ENCODE measurements at regions not wholly inside any gene's neighbourhood (a gene's known extent, or its start where the extent isn't known, plus 50 kb on each side); places are given as distances from the start of the nearest gene placed in this dataset.

DNA sequence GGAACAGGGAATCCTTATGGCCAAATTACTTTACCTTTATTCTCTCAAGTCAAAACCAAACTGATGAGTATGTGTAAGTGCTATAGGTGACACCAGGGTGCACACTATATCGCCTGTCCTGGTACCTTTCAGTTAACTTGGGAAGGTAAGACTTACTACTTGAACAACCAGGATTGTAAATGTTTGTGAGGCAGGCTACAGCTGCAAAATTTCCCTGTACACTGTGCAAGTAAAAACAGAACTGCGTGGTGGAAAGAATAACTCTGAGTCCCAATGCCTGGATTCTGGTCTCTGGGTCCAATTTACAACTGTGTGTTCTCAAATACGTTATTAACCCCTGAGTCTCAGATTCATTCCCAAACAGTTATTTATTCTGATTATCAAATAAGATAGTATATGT is 73.5 kb downstream of the TENT5C start:
- no peak for TF ChIP-seq CTCF (conservative IDR thresholded peaks at IDR 0.05 in 1 of 2, IDR thresholded peaks at IDR 0.05 in 1 of 2; ENCODE audit: low read depth in 1 of 2, low read length in 2 of 2)
- TF ChIP-seq EZH2 (IDR thresholded peaks at IDR 0.05; ENCODE audit: low read length, missing control alignments) = no peak
